ENCODE measurements at regions not wholly inside any gene's neighbourhood (a gene's known extent, or its start where the extent isn't known, plus 50 kb on each side); places are given as distances from the start of the nearest gene placed in this dataset.

GRCh38 chr5:68725905-68726683 lies 367.7 kb upstream of the SLC30A5 start:
- DNase-seq (ENCODE audit: low spot score): no peak
- TF ChIP-seq, protein P1, sequence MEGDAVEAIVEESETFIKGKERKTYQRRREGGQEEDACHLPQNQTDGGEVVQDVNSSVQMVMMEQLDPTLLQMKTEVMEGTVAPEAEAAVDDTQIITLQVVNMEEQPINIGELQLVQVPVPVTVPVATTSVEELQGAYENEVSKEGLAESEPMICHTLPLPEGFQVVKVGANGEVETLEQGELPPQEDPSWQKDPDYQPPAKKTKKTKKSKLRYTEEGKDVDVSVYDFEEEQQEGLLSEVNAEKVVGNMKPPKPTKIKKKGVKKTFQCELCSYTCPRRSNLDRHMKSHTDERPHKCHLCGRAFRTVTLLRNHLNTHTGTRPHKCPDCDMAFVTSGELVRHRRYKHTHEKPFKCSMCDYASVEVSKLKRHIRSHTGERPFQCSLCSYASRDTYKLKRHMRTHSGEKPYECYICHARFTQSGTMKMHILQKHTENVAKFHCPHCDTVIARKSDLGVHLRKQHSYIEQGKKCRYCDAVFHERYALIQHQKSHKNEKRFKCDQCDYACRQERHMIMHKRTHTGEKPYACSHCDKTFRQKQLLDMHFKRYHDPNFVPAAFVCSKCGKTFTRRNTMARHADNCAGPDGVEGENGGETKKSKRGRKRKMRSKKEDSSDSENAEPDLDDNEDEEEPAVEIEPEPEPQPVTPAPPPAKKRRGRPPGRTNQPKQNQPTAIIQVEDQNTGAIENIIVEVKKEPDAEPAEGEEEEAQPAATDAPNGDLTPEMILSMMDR (IDR thresholded peaks at IDR 0.05; ENCODE audit: borderline replicate concordance, control extremely low read depth, extremely low read depth, insufficient read depth, missing control alignments): no peak
- in situ Hi-C loops (cut with MboI; ENCODE audit: low sequenced_read_pairs, unreplicated experiment): no loop called here

DNA sequence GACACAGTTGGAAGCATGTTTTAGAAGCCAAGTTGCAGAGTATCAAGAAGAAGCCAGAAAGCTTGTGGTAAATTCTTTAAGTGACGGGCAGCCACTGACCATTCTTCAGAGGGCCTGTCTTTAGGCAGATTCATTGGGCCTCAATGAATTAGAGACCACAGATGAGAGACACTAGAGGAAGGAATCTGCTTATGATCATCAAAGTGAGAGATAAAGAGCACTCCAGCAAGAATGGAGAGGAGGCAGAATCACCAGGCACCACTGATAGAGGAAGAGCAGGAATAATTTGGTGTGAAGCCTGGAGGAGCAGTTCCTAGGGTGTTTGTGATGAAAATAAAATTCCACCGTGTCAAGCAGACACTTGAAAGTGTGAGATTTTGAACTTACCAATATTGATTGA lies 365.9 kb upstream of the SLC30A5 start:
- no peak for DNase-seq (ENCODE audit: low spot score)
- in situ Hi-C loops (cut with MboI; ENCODE audit: low sequenced_read_pairs, unreplicated experiment): no loop called here
- TF ChIP-seq, protein P1 (IDR thresholded peaks at IDR 0.05; ENCODE audit: borderline replicate concordance, control extremely low read depth, extremely low read depth, insufficient read depth, missing control alignments): no peak

DNA sequence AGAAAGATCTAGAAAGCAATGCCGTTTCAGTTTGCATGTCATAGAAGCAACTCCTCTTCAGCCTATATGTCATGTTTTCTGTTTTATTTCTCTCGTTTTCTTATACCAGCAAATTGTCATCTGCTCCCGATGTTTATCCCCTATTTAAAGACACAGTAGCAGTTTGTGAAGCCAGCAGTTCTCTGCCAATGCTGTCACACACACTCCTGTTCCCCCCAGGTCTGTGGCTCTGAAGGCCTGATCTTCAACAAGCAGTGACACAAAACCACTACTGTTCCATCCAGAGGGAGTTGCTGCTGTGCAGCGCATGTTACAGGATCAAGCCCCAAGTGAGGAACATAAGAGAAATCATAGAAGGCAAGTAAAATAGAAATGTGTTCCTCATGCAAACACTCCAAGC lies 364.1 kb upstream of the SLC30A5 start:
- DNase-seq (ENCODE audit: low spot score): no peak
- in situ Hi-C loops (cut with MboI; ENCODE audit: low sequenced_read_pairs, unreplicated experiment): no loop called here
- TF ChIP-seq, protein P1 (IDR thresholded peaks at IDR 0.05; ENCODE audit: borderline replicate concordance, control extremely low read depth, extremely low read depth, insufficient read depth, missing control alignments): no peak

- TF ChIP-seq, protein P1 (IDR thresholded peaks at IDR 0.05; ENCODE audit: borderline replicate concordance, control extremely low read depth, extremely low read depth, insufficient read depth, missing control alignments): no peak
- in situ Hi-C loops (cut with MboI; ENCODE audit: low sequenced_read_pairs, unreplicated experiment): no loop called here
- no peak for DNase-seq (ENCODE audit: low spot score)
Measured at GRCh38 chr5:68730220-68730978, 363.4 kb upstream of the SLC30A5 start.

- TF ChIP-seq, protein P1 (IDR thresholded peaks at IDR 0.05; ENCODE audit: borderline replicate concordance, control extremely low read depth, extremely low read depth, insufficient read depth, missing control alignments): no peak
- no peak for DNase-seq (ENCODE audit: low spot score)
- in situ Hi-C loops (cut with MboI; ENCODE audit: low sequenced_read_pairs, unreplicated experiment): no loop called here
Measured at GRCh38 chr5:68730979-68731654, 362.7 kb upstream of the SLC30A5 start.

- no peak for DNase-seq (ENCODE audit: low spot score)
- TF ChIP-seq, protein P1 (IDR thresholded peaks at IDR 0.05; ENCODE audit: borderline replicate concordance, control extremely low read depth, extremely low read depth, insufficient read depth, missing control alignments): no peak
- in situ Hi-C loops (cut with MboI; ENCODE audit: low sequenced_read_pairs, unreplicated experiment): no loop called here
Measured at GRCh38 chr5:68732251-68732650, 361.6 kb upstream of the SLC30A5 start.

All from GM13976 (cell line).